GM12878 (cell line): ENCODE measurements at regions not wholly inside any gene's neighbourhood (a gene's known extent, or its start where the extent isn't known, plus 50 kb on each side); places are given as distances from the start of the nearest gene placed in this dataset.

Experiments used
- CREB1 ChIP-seq: IDR thresholded peaks from 2 replicates; pipeline ENCODE4 v1.6.1; 2012; ENCODE audit warnings: low read depth, mild to moderate bottlenecking, inconsistent platforms
- DPF2 ChIP-seq: fragments of 450-650 bp; IDR thresholded peaks from 2 replicates; pipeline ENCODE4 v1.6.1; 2017; ENCODE audit warnings: mild to moderate bottlenecking
- FOXK2 ChIP-seq: fragments of 450-650 bp; IDR thresholded peaks from 2 replicates; pipeline ENCODE4 v1.6.1; 2017; ENCODE audit warnings: mild to moderate bottlenecking, moderate library complexity
- POLR2A ChIP-seq: IDR thresholded peaks from 2 replicates; pipeline ENCODE4 v1.6.1; 2011; ENCODE audit warnings: low read depth, mild to moderate bottlenecking, low read length
- POLR2AphosphoS2 ChIP-seq: IDR thresholded peaks from 2 replicates; pipeline ENCODE4 v1.6.1; 2011; ENCODE audit warnings: low read depth, mild to moderate bottlenecking, low read length, improper control_type of control experiment, moderate library complexity
- RAD21 ChIP-seq: IDR thresholded peaks from 2 replicates; pipeline ENCODE4 v1.6.1; 2011; ENCODE audit warnings: mild to moderate bottlenecking, low read depth, low read length, moderate library complexity; ENCODE audit not compliant: insufficient read depth
- ZNF24 ChIP-seq: fragments of 450-650 bp; IDR thresholded peaks from 2 replicates; pipeline ENCODE4 v1.6.1; 2017; ENCODE audit warnings: antibody characterized with exemption, mild to moderate bottlenecking
- ZNF274 ChIP-seq: IDR thresholded peaks from one replicate; pipeline ENCODE4 v1.8.0; 2011; ENCODE audit not compliant: insufficient read length, insufficient read depth
- ZZZ3 ChIP-seq: IDR thresholded peaks from 2 replicates; pipeline ENCODE4 v1.6.1; 2011; ENCODE audit warnings: low read depth; ENCODE audit not compliant: control insufficient read depth, insufficient read length
- TF ChIP-seq, protein P1 (sequence below): IDR thresholded peaks from 2 replicates; pipeline ENCODE4 v1.6.1; 2011; ENCODE audit warnings: low read depth, low read length, improper control_type of control experiment, borderline replicate concordance
- TF ChIP-seq, protein P2 (sequence below): IDR thresholded peaks from 2 replicates; pipeline ENCODE4 v1.6.1; 2012; ENCODE audit warnings: improper control_type of control experiment, low read depth, low read length; ENCODE audit not compliant: insufficient replicate concordance

DNA sequence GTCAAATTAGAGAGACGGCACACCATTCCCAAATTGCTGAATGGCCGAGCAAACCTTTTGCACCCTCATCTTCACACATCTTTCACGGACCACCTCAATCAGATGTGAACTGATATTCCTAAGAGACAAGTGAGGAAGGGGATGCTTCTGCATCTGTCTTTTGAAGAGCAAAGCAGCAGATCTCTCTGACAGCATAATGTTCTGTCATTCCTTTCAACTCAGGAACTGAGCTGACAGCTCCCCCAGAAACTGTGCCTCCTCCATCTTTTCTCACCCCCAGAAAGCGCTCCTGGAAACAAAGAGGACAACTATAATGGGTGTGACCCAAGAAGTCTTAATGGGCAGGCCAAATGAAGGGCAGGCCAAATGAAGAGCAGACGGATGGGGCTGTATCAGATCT is 256.4 kb downstream of the C1orf94 start:
- TF ChIP-seq, protein P1, sequence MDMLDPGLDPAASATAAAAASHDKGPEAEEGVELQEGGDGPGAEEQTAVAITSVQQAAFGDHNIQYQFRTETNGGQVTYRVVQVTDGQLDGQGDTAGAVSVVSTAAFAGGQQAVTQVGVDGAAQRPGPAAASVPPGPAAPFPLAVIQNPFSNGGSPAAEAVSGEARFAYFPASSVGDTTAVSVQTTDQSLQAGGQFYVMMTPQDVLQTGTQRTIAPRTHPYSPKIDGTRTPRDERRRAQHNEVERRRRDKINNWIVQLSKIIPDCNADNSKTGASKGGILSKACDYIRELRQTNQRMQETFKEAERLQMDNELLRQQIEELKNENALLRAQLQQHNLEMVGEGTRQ: no peak
- no peak for TF ChIP-seq DPF2
- TF ChIP-seq POLR2AphosphoS2: no peak
- TF ChIP-seq FOXK2: no peak
- no peak for TF ChIP-seq RAD21
- TF ChIP-seq CREB1: no peak
- no peak for TF ChIP-seq ZNF274
- TF ChIP-seq ZZZ3: no peak
- TF ChIP-seq POLR2A: no peak
- TF ChIP-seq, protein P2, sequence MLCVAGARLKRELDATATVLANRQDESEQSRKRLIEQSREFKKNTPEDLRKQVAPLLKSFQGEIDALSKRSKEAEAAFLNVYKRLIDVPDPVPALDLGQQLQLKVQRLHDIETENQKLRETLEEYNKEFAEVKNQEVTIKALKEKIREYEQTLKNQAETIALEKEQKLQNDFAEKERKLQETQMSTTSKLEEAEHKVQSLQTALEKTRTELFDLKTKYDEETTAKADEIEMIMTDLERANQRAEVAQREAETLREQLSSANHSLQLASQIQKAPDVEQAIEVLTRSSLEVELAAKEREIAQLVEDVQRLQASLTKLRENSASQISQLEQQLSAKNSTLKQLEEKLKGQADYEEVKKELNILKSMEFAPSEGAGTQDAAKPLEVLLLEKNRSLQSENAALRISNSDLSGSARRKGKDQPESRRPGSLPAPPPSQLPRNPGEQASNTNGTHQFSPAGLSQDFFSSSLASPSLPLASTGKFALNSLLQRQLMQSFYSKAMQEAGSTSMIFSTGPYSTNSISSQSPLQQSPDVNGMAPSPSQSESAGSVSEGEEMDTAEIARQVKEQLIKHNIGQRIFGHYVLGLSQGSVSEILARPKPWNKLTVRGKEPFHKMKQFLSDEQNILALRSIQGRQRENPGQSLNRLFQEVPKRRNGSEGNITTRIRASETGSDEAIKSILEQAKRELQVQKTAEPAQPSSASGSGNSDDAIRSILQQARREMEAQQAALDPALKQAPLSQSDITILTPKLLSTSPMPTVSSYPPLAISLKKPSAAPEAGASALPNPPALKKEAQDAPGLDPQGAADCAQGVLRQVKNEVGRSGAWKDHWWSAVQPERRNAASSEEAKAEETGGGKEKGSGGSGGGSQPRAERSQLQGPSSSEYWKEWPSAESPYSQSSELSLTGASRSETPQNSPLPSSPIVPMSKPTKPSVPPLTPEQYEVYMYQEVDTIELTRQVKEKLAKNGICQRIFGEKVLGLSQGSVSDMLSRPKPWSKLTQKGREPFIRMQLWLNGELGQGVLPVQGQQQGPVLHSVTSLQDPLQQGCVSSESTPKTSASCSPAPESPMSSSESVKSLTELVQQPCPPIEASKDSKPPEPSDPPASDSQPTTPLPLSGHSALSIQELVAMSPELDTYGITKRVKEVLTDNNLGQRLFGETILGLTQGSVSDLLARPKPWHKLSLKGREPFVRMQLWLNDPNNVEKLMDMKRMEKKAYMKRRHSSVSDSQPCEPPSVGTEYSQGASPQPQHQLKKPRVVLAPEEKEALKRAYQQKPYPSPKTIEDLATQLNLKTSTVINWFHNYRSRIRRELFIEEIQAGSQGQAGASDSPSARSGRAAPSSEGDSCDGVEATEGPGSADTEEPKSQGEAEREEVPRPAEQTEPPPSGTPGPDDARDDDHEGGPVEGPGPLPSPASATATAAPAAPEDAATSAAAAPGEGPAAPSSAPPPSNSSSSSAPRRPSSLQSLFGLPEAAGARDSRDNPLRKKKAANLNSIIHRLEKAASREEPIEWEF: no peak
- TF ChIP-seq ZNF24: no peak
